ENCODE measurements at regions not wholly inside any gene's neighbourhood (a gene's known extent, or its start where the extent isn't known, plus 50 kb on each side); places are given as distances from the start of the nearest gene placed in this dataset.

DNA sequence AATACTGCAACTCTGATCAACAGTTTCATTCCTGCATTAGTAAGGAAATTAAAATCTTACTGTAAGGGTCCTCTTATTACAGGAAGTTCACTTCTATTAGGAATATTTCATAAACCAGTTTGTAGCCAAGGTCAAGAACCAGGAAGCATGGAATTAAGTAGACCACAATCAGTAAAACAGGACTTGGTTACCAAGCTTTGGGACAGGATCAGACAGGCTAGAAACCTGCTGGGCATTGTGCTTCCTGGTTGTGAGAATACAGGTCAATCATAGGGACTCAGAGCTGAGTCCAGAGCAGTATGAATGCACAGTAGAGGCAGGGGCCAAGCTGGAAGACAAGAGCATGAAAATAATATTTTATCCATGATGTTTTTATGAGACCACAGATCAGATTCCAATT, 248.0 kb downstream of the IKZF2 start:
- TF ChIP-seq, protein P1, sequence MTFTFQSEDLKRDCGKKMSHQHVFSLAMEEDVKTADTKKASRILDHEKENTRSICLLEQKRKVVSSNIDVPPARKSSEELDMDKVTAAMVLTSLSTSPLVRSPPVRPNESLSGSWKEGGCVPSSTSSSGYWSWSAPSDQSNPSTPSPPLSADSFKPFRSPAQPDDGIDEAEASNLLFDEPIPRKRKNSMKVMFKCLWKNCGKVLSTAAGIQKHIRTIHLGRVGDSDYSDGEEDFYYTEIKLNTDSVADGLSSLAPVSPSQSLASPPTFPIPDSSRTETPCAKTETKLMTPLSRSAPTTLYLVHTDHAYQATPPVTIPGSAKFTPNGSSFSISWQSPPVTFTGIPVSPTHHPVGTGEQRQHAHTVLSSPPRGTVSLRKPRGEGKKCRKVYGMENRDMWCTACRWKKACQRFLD (tag by site-specific recombination; IDR thresholded peaks at IDR 0.05), result no peak
- TF ChIP-seq HOXA7 (CRISPR knock-in tag; IDR thresholded peaks at IDR 0.05; ENCODE audit: borderline replicate concordance) (no peak), ZNF510 (tag by site-specific recombination; IDR thresholded peaks at IDR 0.05; ENCODE audit: insufficient replicate concordance) (no peak), ZNF146 (tag by site-specific recombination; IDR thresholded peaks at IDR 0.05) (no peak), ZNF580 (tag by site-specific recombination; IDR thresholded peaks at IDR 0.05) (no peak), REST (tag by site-specific recombination; IDR thresholded peaks at IDR 0.05) (no peak), PRDM10 (tag by site-specific recombination; IDR thresholded peaks at IDR 0.05) (no peak)
- TF ChIP-seq, protein P2, sequence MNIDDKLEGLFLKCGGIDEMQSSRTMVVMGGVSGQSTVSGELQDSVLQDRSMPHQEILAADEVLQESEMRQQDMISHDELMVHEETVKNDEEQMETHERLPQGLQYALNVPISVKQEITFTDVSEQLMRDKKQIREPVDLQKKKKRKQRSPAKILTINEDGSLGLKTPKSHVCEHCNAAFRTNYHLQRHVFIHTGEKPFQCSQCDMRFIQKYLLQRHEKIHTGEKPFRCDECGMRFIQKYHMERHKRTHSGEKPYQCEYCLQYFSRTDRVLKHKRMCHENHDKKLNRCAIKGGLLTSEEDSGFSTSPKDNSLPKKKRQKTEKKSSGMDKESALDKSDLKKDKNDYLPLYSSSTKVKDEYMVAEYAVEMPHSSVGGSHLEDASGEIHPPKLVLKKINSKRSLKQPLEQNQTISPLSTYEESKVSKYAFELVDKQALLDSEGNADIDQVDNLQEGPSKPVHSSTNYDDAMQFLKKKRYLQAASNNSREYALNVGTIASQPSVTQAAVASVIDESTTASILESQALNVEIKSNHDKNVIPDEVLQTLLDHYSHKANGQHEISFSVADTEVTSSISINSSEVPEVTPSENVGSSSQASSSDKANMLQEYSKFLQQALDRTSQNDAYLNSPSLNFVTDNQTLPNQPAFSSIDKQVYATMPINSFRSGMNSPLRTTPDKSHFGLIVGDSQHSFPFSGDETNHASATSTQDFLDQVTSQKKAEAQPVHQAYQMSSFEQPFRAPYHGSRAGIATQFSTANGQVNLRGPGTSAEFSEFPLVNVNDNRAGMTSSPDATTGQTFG (tag by site-specific recombination; IDR thresholded peaks at IDR 0.05; ENCODE audit: borderline replicate concordance), result no peak
- TF ChIP-seq, protein P3, sequence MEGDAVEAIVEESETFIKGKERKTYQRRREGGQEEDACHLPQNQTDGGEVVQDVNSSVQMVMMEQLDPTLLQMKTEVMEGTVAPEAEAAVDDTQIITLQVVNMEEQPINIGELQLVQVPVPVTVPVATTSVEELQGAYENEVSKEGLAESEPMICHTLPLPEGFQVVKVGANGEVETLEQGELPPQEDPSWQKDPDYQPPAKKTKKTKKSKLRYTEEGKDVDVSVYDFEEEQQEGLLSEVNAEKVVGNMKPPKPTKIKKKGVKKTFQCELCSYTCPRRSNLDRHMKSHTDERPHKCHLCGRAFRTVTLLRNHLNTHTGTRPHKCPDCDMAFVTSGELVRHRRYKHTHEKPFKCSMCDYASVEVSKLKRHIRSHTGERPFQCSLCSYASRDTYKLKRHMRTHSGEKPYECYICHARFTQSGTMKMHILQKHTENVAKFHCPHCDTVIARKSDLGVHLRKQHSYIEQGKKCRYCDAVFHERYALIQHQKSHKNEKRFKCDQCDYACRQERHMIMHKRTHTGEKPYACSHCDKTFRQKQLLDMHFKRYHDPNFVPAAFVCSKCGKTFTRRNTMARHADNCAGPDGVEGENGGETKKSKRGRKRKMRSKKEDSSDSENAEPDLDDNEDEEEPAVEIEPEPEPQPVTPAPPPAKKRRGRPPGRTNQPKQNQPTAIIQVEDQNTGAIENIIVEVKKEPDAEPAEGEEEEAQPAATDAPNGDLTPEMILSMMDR (tag by site-specific recombination; IDR thresholded peaks at IDR 0.05), result no peak

All from HEK293 (cell line).